GM12878 (cell line): ENCODE measurements at regions not wholly inside any gene's neighbourhood (a gene's known extent, or its start where the extent isn't known, plus 50 kb on each side); places are given as distances from the start of the nearest gene placed in this dataset.

Source experiments
- ATAC-seq: fragments of 200-7000 bp; cut with Tn5 transposase; 3 replicates; pipeline ENCODE4 v1.9.1; 2020; ENCODE audit warnings: mild to moderate bottlenecking, moderate library complexity
- BruUV-seq: library from RNA; stranded (reverse); fragments of 400-500 nt; replicated peaks from 2 replicates; lab custom pipeline; 2021; lab: Mats Ljungman, UMichigan
- CTCF ChIA-PET: fragments of 300-600 bp; sonication (Branson Sonifier 250); formaldehyde crosslinking; extraction: SDS; loops from one replicate; lab custom pipeline; 2021; ENCODE audit warnings: inconsistent platforms; lab: Yijun Ruan, JAX
- POLR2A ChIA-PET: fragments of 350-600 bp; formaldehyde crosslinking; extraction: SDS; loops from one replicate; lab custom pipeline; 2021; ENCODE audit warnings: inconsistent platforms; lab: Charles Lee
- RAD21 ChIA-PET: fragments of 300-600 bp; sonication (Branson Sonifier 250); formaldehyde crosslinking; loops from one replicate; lab custom pipeline; 2023; ENCODE audit warnings: antibody characterized with exemption; ENCODE audit not compliant: unreplicated experiment; lab: Charles Lee
- SMC1A ChIA-PET: fragments of 300-600 bp; sonication (Branson Sonifier 250); formaldehyde crosslinking; loops from one replicate; lab custom pipeline; 2023; ENCODE audit not compliant: unreplicated experiment, uncharacterized antibody; lab: Charles Lee
- DNase-seq: peaks from one replicate; pipeline ENCODE4 v3.0.0-alpha.2; 2011; ENCODE audit warnings: low read depth, low spot score
- FAIRE-seq: peaks from 3 replicates; lab custom pipeline; 2011; peaks lifted over from hg19 to GRCh38; lab: Jason Lieb, UNC
- H2AFZ ChIP-seq: 2 replicates; pipeline ENCODE4 v1.6.0; 2011; ENCODE audit warnings: low read depth, low read length, control low read depth; ENCODE audit not compliant: control insufficient read depth
- H3K27ac ChIP-seq: 2 replicates; pipeline ENCODE4 v1.5.1; 2011; ENCODE audit warnings: control low read depth; ENCODE audit not compliant: control insufficient read depth, insufficient read depth
- H3K27me3 ChIP-seq, 2 experiments: replicated peaks in 1 of 2; 2 replicates each; pipeline versions ENCODE4 v1.6.0 to v1.6.1; 2011; ENCODE audit warnings: low read length in 1 of 2; ENCODE audit not compliant: control insufficient read depth in 2 of 2, insufficient read depth in 2 of 2
- H3K36me3 ChIP-seq, 2 experiments: 2 replicates each; pipeline ENCODE4 v1.5.1; 2011; ENCODE audit warnings: low read length in 1 of 2; ENCODE audit not compliant: control insufficient read depth in 2 of 2, insufficient read depth in 2 of 2
- H3K4me1 ChIP-seq: 2 replicates; pipeline ENCODE4 v1.6.1; 2011; ENCODE audit warnings: mild to moderate bottlenecking, low read length, moderate library complexity, mixed read lengths; ENCODE audit not compliant: control insufficient read depth, insufficient read depth
- H3K4me2 ChIP-seq: 2 replicates; pipeline ENCODE4 v1.6.0; 2011; ENCODE audit warnings: control low read depth; ENCODE audit not compliant: control insufficient read depth, insufficient read depth
- H3K4me3 ChIP-seq: fragments of 200-600 bp; sonication (generic); 2 replicates; pipeline ENCODE4 v1.5.1; 2016
- H3K79me2 ChIP-seq: 2 replicates; pipeline ENCODE4 v1.6.0; 2011; ENCODE audit warnings: low read length; ENCODE audit not compliant: control insufficient read depth, insufficient read depth
- H3K9ac ChIP-seq: 2 replicates; pipeline ENCODE4 v1.8.0; 2011; ENCODE audit warnings: low read length, control low read depth, mixed read lengths; ENCODE audit not compliant: control insufficient read depth, insufficient read depth
- H3K9me3 ChIP-seq: replicated peaks from 3 replicates; pipeline ENCODE4 v1.5.1; 2011; ENCODE audit warnings: mild to moderate bottlenecking, low read length; ENCODE audit not compliant: control insufficient read depth, insufficient read depth
- H4K20me1 ChIP-seq: 2 replicates; pipeline ENCODE4 v1.6.0; 2011; ENCODE audit not compliant: control insufficient read depth, insufficient read depth
- BACH1 ChIP-seq: fragments of 450-650 bp; IDR thresholded peaks from 2 replicates; pipeline ENCODE4 v1.6.1; 2017; ENCODE audit warnings: mild to moderate bottlenecking, borderline replicate concordance
- CHD2 ChIP-seq: IDR thresholded peaks from 2 replicates; pipeline ENCODE4 v1.6.1; 2011; ENCODE audit warnings: low read depth, low read length, improper control_type of control experiment, borderline replicate concordance
- CHD4 ChIP-seq: fragments of 200-600 bp; sonication (generic); IDR thresholded peaks from 2 replicates; pipeline ENCODE4 v1.6.1; 2016; ENCODE audit warnings: mild to moderate bottlenecking
- GABPA ChIP-seq: IDR thresholded peaks from 2 replicates; pipeline ENCODE4 v1.6.1; 2014; ENCODE audit warnings: antibody characterized with exemption, low read depth, mild to moderate bottlenecking, inconsistent platforms
- GATAD2B ChIP-seq: fragments of 450-650 bp; conservative IDR thresholded peaks from 2 replicates; pipeline ENCODE4 v1.6.1; 2017; ENCODE audit warnings: low read depth, mild to moderate bottlenecking, moderate library complexity
- HDAC2 ChIP-seq: fragments of 200-600 bp; sonication (generic); IDR thresholded peaks from 2 replicates; pipeline ENCODE4 v1.6.1; 2017
- IKZF2 ChIP-seq, 2 experiments: fragments of 450-650 bp; IDR thresholded peaks; 2 replicates each; pipeline ENCODE4 v1.6.1; 2017; ENCODE audit warnings: mild to moderate bottlenecking in 2 of 2, moderate library complexity in 2 of 2
- JUND ChIP-seq: IDR thresholded peaks from 2 replicates; pipeline ENCODE4 v1.6.1; 2012; ENCODE audit warnings: low read depth, mild to moderate bottlenecking, low read length, improper control_type of control experiment, moderate library complexity
- RB1 ChIP-seq: fragments of 450-650 bp; formaldehyde crosslinking; IDR thresholded peaks from 2 replicates; pipeline ENCODE4 v1.6.1; 2017; ENCODE audit warnings: mild to moderate bottlenecking, borderline replicate concordance
- SREBF2 ChIP-seq: IDR thresholded peaks from 2 replicates; pipeline ENCODE4 v1.6.1; 2012; ENCODE audit warnings: mild to moderate bottlenecking, low read length
- WGBS: methylation state at CpG from one replicate; pipeline ENCODE4 v1.1.6; 2016; ENCODE audit warnings: low lambda C conversion rate; ENCODE audit not compliant: insufficient replicate concordance, insufficient coverage; ENCODE audit errors: missing lambda C conversion rate; 5-methylcytosine and 5-hydroxymethylcytosine counted together
- in situ Hi-C: fragments of 300-500 bp; cut with MboI; formaldehyde crosslinking; loops from 9 replicates; pipeline ENCODE4 v1.14.3; 2018; ENCODE audit warnings: mixed read lengths
- intact Hi-C: fragments of 100-400 bp; cut with micrococcal nuclease; formaldehyde crosslinking; loops from one replicate; pipeline ENCODE4 v1.14.2; 2022; ENCODE audit not compliant: unreplicated experiment
- TF ChIP-seq, protein P1 (sequence below): IDR thresholded peaks from 2 replicates; pipeline ENCODE4 v1.6.1; 2012; ENCODE audit warnings: improper control_type of control experiment, low read depth, low read length; ENCODE audit not compliant: insufficient replicate concordance

DNA sequence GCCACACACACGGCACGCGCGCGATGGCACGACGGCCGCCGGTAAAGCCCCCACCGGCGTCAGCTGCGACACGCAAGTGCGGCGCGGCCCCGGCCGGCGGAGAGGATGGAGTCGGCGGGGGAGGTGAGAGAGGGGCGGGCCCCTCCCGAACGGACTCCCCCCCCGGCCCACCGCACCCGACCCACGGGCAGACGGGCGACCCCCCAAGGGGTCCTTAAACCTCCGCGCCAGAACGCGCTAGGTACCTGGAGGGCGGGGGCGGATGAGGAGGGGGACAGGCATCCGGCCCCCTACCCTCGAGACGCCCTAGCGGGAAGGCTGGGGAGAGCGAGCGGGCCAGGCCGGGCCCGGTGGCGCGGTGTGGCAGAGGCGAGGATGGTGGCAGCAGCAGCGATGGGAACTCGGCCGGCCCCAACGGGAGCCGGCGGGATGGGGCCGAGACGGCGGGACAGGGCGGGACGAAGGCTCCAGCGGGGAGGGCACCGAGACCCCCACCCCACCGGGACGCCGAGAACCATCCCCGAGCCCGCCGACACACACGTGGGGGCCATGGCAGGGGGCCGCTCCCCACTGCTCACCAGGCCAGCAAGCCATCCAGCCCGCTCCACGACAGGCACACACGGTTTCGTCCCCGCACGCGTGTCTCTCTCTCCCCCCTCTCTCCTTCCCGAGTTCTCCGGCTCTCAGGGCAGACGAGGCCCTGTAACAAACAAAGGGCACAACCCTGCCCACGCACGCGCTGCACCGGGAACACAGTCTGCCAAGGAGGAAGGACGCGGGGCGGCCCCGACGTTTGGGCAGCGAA, 1515.4 kb upstream of the DEFB115 start:
- DNase-seq: no peak

DNA sequence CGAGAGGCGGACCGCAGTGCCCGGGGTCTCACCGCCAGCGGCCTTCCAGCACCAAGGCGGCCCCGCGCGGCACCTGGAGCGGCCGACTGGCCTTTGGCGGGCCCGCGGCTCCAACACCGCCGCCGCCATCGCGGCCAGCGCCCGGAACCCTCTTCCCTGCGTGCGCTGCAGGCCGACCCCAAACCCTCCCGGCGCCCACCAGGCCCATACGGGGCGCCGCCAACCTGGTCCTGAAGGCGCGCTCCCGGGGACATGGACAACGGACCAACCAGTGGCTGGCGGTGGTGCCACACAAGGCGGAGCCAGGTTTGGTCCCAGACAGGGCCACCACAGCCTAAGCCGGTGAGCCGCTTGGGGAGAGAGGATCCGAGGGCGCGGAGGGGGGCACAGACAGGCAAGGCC, 1514.8 kb upstream of the DEFB115 start:
- 78% methylated on average over 25 of the region's 41 CpGs for WGBS
- POLR2A ChIA-PET: no interaction called here
- TF ChIP-seq HDAC2 (no peak), GATAD2B (no peak), GABPA (no peak), IKZF2 (IDR thresholded peaks at IDR 0.05) (no peak), CHD4 (no peak), BACH1 (no peak), SREBF2 (no peak)
- TF ChIP-seq, protein P1, sequence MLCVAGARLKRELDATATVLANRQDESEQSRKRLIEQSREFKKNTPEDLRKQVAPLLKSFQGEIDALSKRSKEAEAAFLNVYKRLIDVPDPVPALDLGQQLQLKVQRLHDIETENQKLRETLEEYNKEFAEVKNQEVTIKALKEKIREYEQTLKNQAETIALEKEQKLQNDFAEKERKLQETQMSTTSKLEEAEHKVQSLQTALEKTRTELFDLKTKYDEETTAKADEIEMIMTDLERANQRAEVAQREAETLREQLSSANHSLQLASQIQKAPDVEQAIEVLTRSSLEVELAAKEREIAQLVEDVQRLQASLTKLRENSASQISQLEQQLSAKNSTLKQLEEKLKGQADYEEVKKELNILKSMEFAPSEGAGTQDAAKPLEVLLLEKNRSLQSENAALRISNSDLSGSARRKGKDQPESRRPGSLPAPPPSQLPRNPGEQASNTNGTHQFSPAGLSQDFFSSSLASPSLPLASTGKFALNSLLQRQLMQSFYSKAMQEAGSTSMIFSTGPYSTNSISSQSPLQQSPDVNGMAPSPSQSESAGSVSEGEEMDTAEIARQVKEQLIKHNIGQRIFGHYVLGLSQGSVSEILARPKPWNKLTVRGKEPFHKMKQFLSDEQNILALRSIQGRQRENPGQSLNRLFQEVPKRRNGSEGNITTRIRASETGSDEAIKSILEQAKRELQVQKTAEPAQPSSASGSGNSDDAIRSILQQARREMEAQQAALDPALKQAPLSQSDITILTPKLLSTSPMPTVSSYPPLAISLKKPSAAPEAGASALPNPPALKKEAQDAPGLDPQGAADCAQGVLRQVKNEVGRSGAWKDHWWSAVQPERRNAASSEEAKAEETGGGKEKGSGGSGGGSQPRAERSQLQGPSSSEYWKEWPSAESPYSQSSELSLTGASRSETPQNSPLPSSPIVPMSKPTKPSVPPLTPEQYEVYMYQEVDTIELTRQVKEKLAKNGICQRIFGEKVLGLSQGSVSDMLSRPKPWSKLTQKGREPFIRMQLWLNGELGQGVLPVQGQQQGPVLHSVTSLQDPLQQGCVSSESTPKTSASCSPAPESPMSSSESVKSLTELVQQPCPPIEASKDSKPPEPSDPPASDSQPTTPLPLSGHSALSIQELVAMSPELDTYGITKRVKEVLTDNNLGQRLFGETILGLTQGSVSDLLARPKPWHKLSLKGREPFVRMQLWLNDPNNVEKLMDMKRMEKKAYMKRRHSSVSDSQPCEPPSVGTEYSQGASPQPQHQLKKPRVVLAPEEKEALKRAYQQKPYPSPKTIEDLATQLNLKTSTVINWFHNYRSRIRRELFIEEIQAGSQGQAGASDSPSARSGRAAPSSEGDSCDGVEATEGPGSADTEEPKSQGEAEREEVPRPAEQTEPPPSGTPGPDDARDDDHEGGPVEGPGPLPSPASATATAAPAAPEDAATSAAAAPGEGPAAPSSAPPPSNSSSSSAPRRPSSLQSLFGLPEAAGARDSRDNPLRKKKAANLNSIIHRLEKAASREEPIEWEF: no peak

More for the DNA sequence above, 1515.4 kb upstream of the DEFB115 start:
- no peaks in the 10 kb centered on the region for H4K20me1 ChIP-seq
- H3K4me3 ChIP-seq: no peak overlapping the region
- ATAC-seq (no peak), FAIRE-seq (no peak)
- no peak overlapping the region for H2AFZ ChIP-seq
- H3K27ac ChIP-seq: no peak overlapping the region
- RAD21 ChIA-PET: no interaction called here
- no peak overlapping the region for H3K4me2 ChIP-seq
- intact Hi-C loops (no loop called here), in situ Hi-C loops (no loop called here)
- H3K27me3 ChIP-seq: no peaks in the 10 kb centered on the region
- BruUV-seq: no TSS peak
- H3K4me1 ChIP-seq: no peaks in the 10 kb centered on the region
- no peaks in the 10 kb centered on the region; the same call in 2 of the 3 replicates for H3K9me3 ChIP-seq
- POLR2A ChIA-PET: no interaction called here
- H3K36me3 ChIP-seq: no peaks in the 10 kb centered on the region
- H3K79me2 ChIP-seq: no peaks in the 10 kb centered on the region
- SMC1A ChIA-PET: no interaction called here
- TF ChIP-seq JUND: no peak
- TF ChIP-seq RB1: no peak
- TF ChIP-seq CHD2: no peak
- 74% methylated on average over 24 of the region's 88 CpGs for WGBS
- H3K9ac ChIP-seq: no peak overlapping the region
- CTCF ChIA-PET: no interaction called here

More for the DNA sequence above, 1514.8 kb upstream of the DEFB115 start:
- Histone ChIP-seq H3K9me3 (no peaks in the 10 kb centered on the region; the same call in 2 of the 3 replicates), H3K4me1 (no peaks in the 10 kb centered on the region), H3K4me2 (no peak overlapping the region), H3K4me3 (no peak overlapping the region), H4K20me1 (no peaks in the 10 kb centered on the region), H3K27me3 (no peaks in the 10 kb centered on the region), H3K36me3 (no peaks in the 10 kb centered on the region), H3K27ac (no peak overlapping the region), H2AFZ (no peak overlapping the region), H3K79me2 (no peaks in the 10 kb centered on the region), H3K9ac (no peak overlapping the region)
- SMC1A ChIA-PET: no interaction called here
- ATAC-seq (no peak), DNase-seq (no peak), FAIRE-seq (no peak)
- CTCF ChIA-PET: no interaction called here
- BruUV-seq: no TSS peak
- RAD21 ChIA-PET: no interaction called here
- intact Hi-C loops (no loop called here), in situ Hi-C loops (no loop called here)
